MM.1S (cell line): ENCODE measurements at regions not wholly inside any gene's neighbourhood (a gene's known extent, or its start where the extent isn't known, plus 50 kb on each side); places are given as distances from the start of the nearest gene placed in this dataset.

ENCODE experiments used
- DNase-seq: peaks from one replicate; pipeline ENCODE4 v3.0.0-alpha.2; 2015
- H2AFZ ChIP-seq: fragments of 300-600 bp; sonication (generic); 2 replicates; pipeline ENCODE4 v1.6.0; 2016; ENCODE audit warnings: antibody characterized with exemption, low read length
- H3F3A ChIP-seq: fragments of 300-600 bp; sonication (generic); 2 replicates; pipeline ENCODE4 v1.6.1; 2016; ENCODE audit warnings: mild to moderate bottlenecking, antibody characterized with exemption, low read length, moderate library complexity, mixed read lengths; ENCODE audit not compliant: insufficient read depth
- H3K27ac ChIP-seq: fragments of 300-600 bp; sonication (generic); 2 replicates; pipeline ENCODE4 v1.5.1; 2016; ENCODE audit warnings: mild to moderate bottlenecking, low read length
- H3K27me3 ChIP-seq: fragments of 300-600 bp; sonication (generic); replicated peaks from 2 replicates; pipeline ENCODE4 v1.6.0; 2016; ENCODE audit warnings: low read length; ENCODE audit not compliant: insufficient read depth
- H3K36me3 ChIP-seq: fragments of 300-600 bp; sonication (generic); replicated peaks from 2 replicates; pipeline ENCODE4 v1.6.1; 2016; ENCODE audit warnings: mild to moderate bottlenecking, low read length, mixed read lengths; ENCODE audit not compliant: insufficient read depth
- H3K4me1 ChIP-seq: fragments of 300-600 bp; sonication (generic); 2 replicates; pipeline ENCODE4 v1.6.1; 2016; ENCODE audit warnings: low read length, mixed read lengths
- H3K4me2 ChIP-seq: fragments of 300-600 bp; sonication (generic); 2 replicates; pipeline ENCODE4 v1.6.0; 2016; ENCODE audit warnings: low read depth, low read length
- H3K4me3 ChIP-seq: fragments of 300-600 bp; sonication (generic); 2 replicates; pipeline ENCODE4 v1.5.1; 2016; ENCODE audit warnings: low read length, mixed read lengths
- H3K79me2 ChIP-seq: fragments of 300-600 bp; sonication (generic); 2 replicates; pipeline ENCODE4 v1.6.1; 2016; ENCODE audit warnings: mixed run types, low read length, mixed read lengths
- H3K9ac ChIP-seq: fragments of 300-600 bp; sonication (generic); 2 replicates; pipeline ENCODE4 v1.6.1; 2016; ENCODE audit warnings: low read length, mixed read lengths
- H3K9me2 ChIP-seq: fragments of 300-600 bp; sonication (generic); replicated peaks from 2 replicates; pipeline ENCODE4 v1.6.1; 2016; ENCODE audit warnings: mild to moderate bottlenecking, low read length, mixed read lengths; ENCODE audit not compliant: insufficient read depth
- H3K9me3 ChIP-seq: fragments of 300-600 bp; sonication (generic); replicated peaks from 2 replicates; pipeline ENCODE4 v1.6.1; 2016; ENCODE audit warnings: mild to moderate bottlenecking, low read length, mixed read lengths; ENCODE audit not compliant: insufficient read depth
- H4K20me1 ChIP-seq: fragments of 300-600 bp; sonication (generic); 2 replicates; pipeline ENCODE4 v1.6.1; 2016; ENCODE audit warnings: mild to moderate bottlenecking, low read length, moderate library complexity, mixed read lengths; ENCODE audit not compliant: insufficient read depth
- CTCF ChIP-seq: fragments of 300-600 bp; sonication (generic); IDR thresholded peaks from 2 replicates; pipeline ENCODE4 v1.5.1; 2016; ENCODE audit warnings: antibody characterized with exemption, low read length, mixed read lengths
- EZH2 ChIP-seq: fragments of 300-600 bp; sonication (generic); optimal IDR thresholded peaks from 2 replicates; pipeline ENCODE3; 2017; ENCODE audit warnings: low read depth, mild to moderate bottlenecking, antibody characterized with exemption, low read length, mixed read lengths
- EZH2phosphoT487 ChIP-seq: fragments of 300-600 bp; sonication (generic); IDR thresholded peaks from 2 replicates; pipeline ENCODE4 v1.6.1; 2018; ENCODE audit warnings: antibody characterized with exemption, low read length

DNA sequence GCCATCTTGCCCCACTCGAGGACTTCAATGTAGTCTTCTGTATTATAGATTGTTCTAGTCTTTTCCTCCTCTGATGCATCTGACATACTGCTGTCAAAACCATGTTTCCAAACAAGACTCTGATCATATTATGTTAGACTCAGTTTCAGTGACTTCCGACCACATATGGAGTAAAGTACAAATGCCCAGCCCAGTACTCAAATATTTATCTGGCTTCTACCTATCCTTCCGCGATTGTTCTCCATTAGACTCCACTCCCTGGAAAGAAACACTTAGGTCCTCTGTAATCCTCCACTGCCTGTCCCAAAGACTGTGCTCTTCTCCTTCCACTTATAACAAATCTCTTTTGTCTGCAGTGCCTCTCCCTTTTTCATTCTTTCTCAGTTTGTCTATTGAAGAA lies 439.5 kb downstream of the EFNB2 start:
- no peak for DNase-seq
- H3K9me3 ChIP-seq = no peaks in the 10 kb centered on the region
- H2AFZ ChIP-seq = no peak overlapping the region
- H3K36me3 ChIP-seq = no peaks in the 10 kb centered on the region; the same call in 1 of the 2 replicates
- H3K9me2 ChIP-seq = no peaks in the 10 kb centered on the region
- H3K4me1 ChIP-seq = no peaks in the 10 kb centered on the region
- no peaks in the 10 kb centered on the region for H4K20me1 ChIP-seq
- no peak overlapping the region for H3K4me3 ChIP-seq
- no peaks in the 10 kb centered on the region for H3K27me3 ChIP-seq
- no peak overlapping the region for H3K27ac ChIP-seq
- no peak overlapping the region for H3K9ac ChIP-seq
- no peak overlapping the region for H3K4me2 ChIP-seq
- no peak for TF ChIP-seq EZH2
- TF ChIP-seq EZH2phosphoT487 = no peak
- TF ChIP-seq CTCF = no peak
- no peaks in the 10 kb centered on the region for H3K79me2 ChIP-seq
- H3F3A ChIP-seq = no peaks in the 10 kb centered on the region

DNA sequence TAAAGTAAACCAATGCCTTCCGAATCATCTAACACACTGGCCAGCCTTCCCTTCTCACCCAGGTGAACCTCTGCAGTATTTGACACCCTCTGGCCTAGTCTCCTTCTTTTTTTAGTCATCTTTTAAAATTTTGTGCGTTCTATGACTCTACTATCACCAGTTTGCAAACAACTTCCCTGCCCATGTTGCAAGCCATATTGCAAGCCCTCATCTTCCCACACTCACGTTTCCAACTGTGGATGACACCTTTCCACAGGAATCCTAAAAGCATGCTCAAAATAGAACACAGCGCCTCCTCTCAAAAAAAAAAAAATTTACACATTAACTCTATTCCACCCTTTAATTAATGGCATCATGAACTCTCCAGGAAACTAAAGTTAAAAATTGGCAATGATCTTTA lies 440.1 kb downstream of the EFNB2 start:
- no peak for DNase-seq
- H3K9me3 ChIP-seq = no peaks in the 10 kb centered on the region
- H3K27me3 ChIP-seq = no peaks in the 10 kb centered on the region
- H3K79me2 ChIP-seq = no peaks in the 10 kb centered on the region
- no peak overlapping the region for H3K4me2 ChIP-seq
- H3K9me2 ChIP-seq = no peaks in the 10 kb centered on the region
- no peak overlapping the region for H3K4me3 ChIP-seq
- H3K4me1 ChIP-seq = no peaks in the 10 kb centered on the region
- no peaks in the 10 kb centered on the region; the same call in 1 of the 2 replicates for H3K36me3 ChIP-seq
- no peak overlapping the region for H3K9ac ChIP-seq
- H3K27ac ChIP-seq = no peak overlapping the region
- no peaks in the 10 kb centered on the region for H3F3A ChIP-seq
- H2AFZ ChIP-seq = no peak overlapping the region
- TF ChIP-seq EZH2phosphoT487 (no peak), EZH2 (no peak), CTCF (no peak)
- no peaks in the 10 kb centered on the region for H4K20me1 ChIP-seq

- TF ChIP-seq CTCF = no peak
- TF ChIP-seq EZH2 = no peak
- no peak for TF ChIP-seq EZH2phosphoT487
- Histone ChIP-seq H3K79me2 (no peaks in the 10 kb centered on the region), H3K9ac (no peak overlapping the region), H3K9me2 (no peaks in the 10 kb centered on the region), H3K9me3 (no peaks in the 10 kb centered on the region), H3K4me3 (no peak overlapping the region), H3K4me1 (no peaks in the 10 kb centered on the region), H3F3A (no peaks in the 10 kb centered on the region), H4K20me1 (no peaks in the 10 kb centered on the region), H3K27me3 (no peaks in the 10 kb centered on the region), H3K4me2 (no peak overlapping the region), H3K36me3 (no peaks in the 10 kb centered on the region), H2AFZ (no peak overlapping the region), H3K27ac (no peak overlapping the region)
- no peak for DNase-seq
Observed at GRCh38 chr13:106090001-106090400, 445.5 kb downstream of the EFNB2 start.
